GM21529 (cell line): ENCODE measurements at regions not wholly inside any gene's neighbourhood (a gene's known extent, or its start where the extent isn't known, plus 50 kb on each side); places are given as distances from the start of the nearest gene placed in this dataset.
"Not testable (repeated sequence)": the region's sequence is repeated elsewhere in the genome, so short reads cannot be mapped to it uniquely, and the experiment has no call there.

Experiments
- ATAC-seq: cut with Tn5 transposase; IDR thresholded peaks from one replicate; pipeline ENCODE4 v1.9.1; 2021; ENCODE audit not compliant: unreplicated experiment

DNA sequence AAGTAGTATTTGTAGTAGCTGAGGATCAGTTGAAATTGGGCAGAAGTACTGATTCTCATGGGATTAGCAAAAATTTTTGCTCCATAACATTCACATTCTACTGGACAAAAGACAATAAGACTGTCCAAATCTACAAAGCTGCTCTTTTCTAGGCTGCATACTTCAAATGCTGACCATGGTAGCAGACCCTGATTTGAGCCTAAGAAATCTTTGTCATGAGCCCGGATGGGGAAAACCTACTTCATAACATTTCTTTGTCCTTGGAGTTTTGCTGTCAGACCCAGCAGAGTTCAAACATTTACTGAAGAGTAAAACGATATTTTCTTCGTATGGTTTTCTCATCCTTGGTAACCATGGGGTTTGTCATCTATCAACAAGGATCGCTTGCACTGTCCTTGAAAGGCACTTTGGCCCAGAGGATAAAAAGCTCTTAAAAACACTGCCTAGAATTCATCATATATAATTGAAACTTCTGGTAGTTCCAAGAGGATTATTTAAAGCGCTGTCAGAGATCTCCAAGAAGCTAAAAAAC, 216.9 kb downstream of the CAVIN4 start:
- no peak for ATAC-seq

- no peak for ATAC-seq
These were observed 224.6 kb upstream of the PLPPR1 start for GRCh38 chr9:100803956-100804355.

DNA sequence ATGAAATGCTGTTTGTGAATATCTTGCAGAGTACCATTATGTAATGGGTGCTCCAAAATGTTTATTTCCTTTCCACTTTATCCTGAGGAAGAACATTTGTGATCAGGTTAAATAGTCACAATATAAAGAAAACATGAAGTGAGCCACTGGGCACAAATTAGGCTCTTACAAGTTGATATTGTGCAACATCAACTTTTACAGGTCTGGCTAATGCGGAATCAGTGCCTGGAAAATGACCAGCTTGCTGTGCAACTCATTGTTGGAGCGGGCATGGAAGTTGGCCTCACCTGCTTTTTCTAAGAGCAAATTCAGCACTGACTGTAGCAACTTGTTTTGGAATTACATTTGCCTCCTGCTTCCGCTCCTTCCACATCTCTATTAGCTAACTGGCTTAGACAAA, 216.9 kb upstream of the PLPPR1 start:
- ATAC-seq = no peak

- ATAC-seq = no peak
These were observed 214.7 kb upstream of the PLPPR1 start for GRCh38 chr9:100813871-100814270.

- no peak for ATAC-seq
These were observed 208.5 kb upstream of the PLPPR1 start for GRCh38 chr9:100819980-100820379.

DNA sequence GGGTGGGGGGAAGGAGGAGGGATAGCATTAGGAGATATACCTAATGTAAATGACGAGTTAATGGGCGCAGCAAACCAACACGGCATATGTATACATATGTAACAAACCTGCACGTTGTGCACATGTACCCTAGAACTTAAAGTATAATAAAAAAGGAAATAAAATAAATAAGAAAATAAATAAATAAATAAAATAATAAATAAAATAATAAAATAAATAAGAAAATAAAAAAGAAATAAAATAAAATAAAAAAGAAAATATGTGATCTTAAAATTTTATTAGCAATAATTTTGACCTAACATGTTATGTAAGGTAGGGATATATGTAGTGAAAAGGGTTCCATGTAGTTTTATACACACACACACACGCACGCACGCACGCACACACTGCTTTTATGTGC, 195.5 kb upstream of the PLPPR1 start:
- not testable (repeated sequence) for ATAC-seq

- no peak for ATAC-seq
These were observed 189.7 kb upstream of the PLPPR1 start for GRCh38 chr9:100838857-100839256.

DNA sequence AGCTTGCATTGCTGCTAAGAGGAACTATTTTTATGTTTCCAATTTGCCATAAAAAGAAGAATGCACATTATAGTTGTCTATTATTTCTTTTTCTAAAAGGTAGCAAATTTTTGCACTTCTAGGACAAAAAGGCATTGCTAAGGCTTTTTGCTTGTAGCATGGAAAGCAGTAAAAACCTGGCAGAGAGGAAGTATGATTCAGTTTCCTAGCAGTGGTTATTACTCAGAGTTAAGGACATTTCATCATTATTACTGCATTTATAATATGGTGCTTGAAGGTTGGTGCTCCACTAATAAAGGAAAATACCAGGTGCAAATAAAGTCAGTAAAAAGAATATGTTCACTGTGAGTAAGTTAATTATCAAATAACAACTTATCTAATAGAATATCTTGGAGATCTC, 179.8 kb upstream of the PLPPR1 start:
- ATAC-seq = no peak

DNA sequence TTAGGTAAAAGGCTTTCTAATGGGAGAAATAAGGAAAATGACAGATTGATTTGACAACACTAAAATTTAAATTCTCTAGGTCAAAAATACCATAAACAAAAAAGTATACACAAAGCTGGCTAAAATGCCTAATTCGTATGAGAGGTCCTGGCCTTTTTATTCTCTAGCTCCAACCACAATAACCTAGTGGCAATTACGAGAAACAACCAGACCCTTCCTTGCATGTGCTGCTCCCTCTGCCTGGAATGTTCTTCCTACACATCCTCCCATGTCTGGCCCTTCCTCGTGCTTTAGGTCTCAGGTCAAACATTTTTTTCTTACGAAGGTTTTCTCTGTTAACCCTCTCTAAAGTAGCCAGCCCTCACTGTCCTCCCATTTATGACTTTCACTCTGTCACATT, 176.4 kb upstream of the PLPPR1 start:
- no peak for ATAC-seq

GRCh38 chr9:100856238-100856637, 172.3 kb upstream of the PLPPR1 start:
- ATAC-seq = no peak

- no peak for ATAC-seq
These were observed 163.4 kb upstream of the PLPPR1 start for GRCh38 chr9:100865111-100865510.

GRCh38 chr9:100865648-100866047, 162.9 kb upstream of the PLPPR1 start:
- no peak for ATAC-seq

DNA sequence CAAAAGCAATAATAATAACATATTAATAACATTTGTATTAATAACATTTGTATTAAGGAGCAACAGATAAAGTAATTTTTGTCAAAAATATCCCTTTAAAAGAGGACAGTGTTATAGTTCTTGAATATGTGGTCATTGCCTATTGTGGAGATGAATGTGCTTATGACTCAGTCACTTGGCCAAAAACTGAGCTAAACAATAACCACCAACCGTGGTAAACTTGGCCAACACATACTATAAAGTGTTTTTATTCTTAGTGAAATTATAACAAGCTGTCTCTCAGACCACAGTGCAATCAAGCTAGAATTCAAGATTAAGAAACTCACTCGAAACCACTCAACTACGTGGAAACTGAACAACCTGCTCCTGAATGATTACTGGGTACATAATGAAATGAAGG, 159.2 kb upstream of the PLPPR1 start:
- ATAC-seq = no peak

DNA sequence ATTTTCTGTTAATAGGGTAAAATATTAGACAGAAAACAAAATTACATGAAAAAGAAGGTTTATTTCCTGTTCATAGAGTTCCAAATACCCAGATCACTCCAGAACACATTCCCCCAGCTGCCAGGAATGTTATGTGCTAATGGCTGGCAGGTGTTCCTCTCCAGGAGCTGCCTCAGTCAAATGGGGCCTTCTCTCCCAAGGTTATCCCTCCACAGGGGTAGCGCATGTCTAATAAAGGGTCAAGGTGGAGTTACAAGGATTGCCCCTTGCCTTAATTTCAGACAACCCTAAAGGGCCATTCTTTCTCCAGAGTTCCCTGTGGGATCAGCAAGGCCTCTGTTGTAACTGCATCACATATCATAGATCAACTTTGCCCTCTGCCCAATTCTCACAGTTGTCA, 148.6 kb upstream of the PLPPR1 start:
- ATAC-seq = no peak

- ATAC-seq = no peak
These were observed 148.2 kb upstream of the PLPPR1 start for GRCh38 chr9:100880284-100880683.

DNA sequence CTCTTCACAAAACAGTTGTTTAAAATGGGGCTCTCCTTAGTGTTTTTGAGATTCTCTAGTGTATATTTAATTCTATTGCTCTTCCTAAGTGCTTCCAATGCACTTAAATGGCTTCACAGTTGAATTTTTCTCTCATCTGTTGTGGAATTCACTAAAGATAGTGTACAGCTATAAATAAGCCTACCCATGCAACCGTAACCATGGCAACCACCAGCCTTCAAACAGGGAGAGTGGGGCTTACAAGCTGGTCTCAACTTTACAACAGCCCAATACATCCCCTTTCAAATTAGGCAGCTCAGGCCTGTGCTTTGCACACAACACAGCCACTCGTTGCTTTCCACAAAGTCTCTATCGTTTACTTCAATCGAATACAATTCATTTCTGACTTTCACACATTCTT, 144.0 kb upstream of the PLPPR1 start:
- ATAC-seq = no peak

DNA sequence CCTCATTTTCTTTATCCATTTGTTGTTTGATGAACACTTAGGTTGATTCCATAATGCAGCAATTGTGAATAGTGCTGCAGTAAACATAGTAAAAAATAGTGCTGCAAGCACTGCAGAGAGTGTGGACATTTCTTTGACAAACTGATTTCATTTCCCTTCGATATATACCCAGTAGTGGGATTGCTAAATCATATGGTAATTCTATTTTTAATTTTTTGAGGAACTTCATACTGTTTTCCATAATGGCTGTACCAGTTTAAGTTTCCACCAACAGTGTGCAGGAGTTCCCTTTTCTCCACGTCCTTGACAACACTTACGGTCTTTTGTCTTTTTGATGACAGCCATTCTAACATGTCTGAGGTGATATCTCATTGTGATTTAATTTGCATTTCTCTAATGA, 138.2 kb upstream of the PLPPR1 start:
- ATAC-seq = no peak

GRCh38 chr9:100911273-100911672, 117.3 kb upstream of the PLPPR1 start:
- ATAC-seq = no peak

DNA sequence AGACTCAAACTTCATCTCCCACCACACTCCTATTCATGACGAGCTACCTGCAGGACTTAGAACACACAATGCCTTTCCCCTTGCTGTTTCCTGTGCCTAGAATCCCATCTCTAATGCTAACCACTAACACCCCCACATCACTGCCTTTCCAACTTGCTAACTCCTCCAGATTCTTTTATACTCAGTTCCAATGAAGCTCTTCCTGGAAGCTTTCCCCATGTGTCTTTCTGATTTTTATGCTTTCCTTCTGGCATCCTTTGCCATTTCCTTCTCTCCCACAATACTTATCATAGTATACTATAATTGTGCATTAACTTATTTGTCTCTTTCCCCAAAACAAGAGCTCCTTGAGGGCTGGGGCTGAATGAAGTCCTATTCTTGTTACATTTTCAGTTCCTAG, 115.3 kb upstream of the PLPPR1 start:
- no peak for ATAC-seq

GRCh38 chr9:100914266-100914665, 114.3 kb upstream of the PLPPR1 start:
- ATAC-seq = no peak

- no peak for ATAC-seq
These were observed 109.0 kb upstream of the PLPPR1 start for GRCh38 chr9:100919506-100919905.

- ATAC-seq = no peak
These were observed 102.2 kb upstream of the PLPPR1 start for GRCh38 chr9:100926366-100926765.

DNA sequence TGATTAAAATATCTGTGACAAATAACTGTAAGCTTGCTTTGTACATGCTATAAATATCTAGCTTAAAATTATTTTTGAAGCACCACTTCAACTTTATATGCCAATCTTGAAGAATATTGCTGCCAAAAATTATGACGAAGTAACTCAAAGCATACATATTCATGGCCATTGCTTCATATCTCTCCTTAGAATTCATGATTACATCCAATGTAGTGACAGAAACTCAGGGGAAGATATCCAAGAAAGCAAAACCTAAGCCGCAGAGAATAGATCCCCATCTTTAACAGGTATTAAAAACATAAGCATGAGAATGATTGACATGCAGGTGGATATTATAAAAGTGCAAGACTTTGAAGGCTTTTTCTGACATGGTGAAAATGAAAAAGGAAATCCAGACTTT, 100.8 kb upstream of the PLPPR1 start:
- no peak for ATAC-seq

- ATAC-seq = no peak
These were observed 94.9 kb upstream of the PLPPR1 start for GRCh38 chr9:100933656-100934055.
